Activated B cell treated with CpG ODN at 0.5 μM for 24 hours (primary cell): ENCODE measurements at regions not wholly inside any gene's neighbourhood (a gene's known extent, or its start where the extent isn't known, plus 50 kb on each side); places are given as distances from the start of the nearest gene placed in this dataset.

Source experiments
- ATAC-seq: fragments of 200-7000 bp; cut with Tn5 transposase; one replicate; pipeline ENCODE4 v1.10.0; 2021; ENCODE audit warnings: low read depth, mild to moderate bottlenecking, moderate library complexity
- CTCF ChIA-PET: fragments of 350-600 bp; sonication (Branson Sonifier 250); formaldehyde crosslinking; loops from one replicate; lab custom pipeline; 2021; ENCODE audit warnings: antibody characterized with exemption; lab: Charles Lee
- POLR2A ChIA-PET: fragments of 350-600 bp; sonication (Branson Sonifier 250); formaldehyde crosslinking; loops from one replicate; lab custom pipeline; 2021; ENCODE audit warnings: antibody characterized with exemption; lab: Charles Lee
- DNase-seq: peaks from one replicate; pipeline ENCODE4 v3.0.0; 2022
- H3K27ac Mint-ChIP-seq: one replicate; pipeline ENCODE4 v1.8.0; 2020; ENCODE audit warnings: mixed read lengths
- H3K27me3 Mint-ChIP-seq: one replicate; pipeline ENCODE4 v1.8.0; 2021; ENCODE audit warnings: mixed read lengths
- H3K36me3 Mint-ChIP-seq: one replicate; pipeline ENCODE4 v1.8.0; 2021; ENCODE audit warnings: low read depth, mixed read lengths
- H3K4me1 Mint-ChIP-seq: one replicate; pipeline ENCODE4 v1.8.0; 2021; ENCODE audit warnings: mixed read lengths
- H3K4me3 Mint-ChIP-seq: one replicate; pipeline ENCODE4 v1.8.0; 2020; ENCODE audit warnings: mild to moderate bottlenecking, mixed read lengths
- H3K9me3 Mint-ChIP-seq: one replicate; pipeline ENCODE4 v1.8.0; 2020; ENCODE audit warnings: mixed read lengths
- intact Hi-C: fragments of 100-400 bp; cut with micrococcal nuclease; formaldehyde crosslinking; loops from one replicate; pipeline ENCODE4 v1.15.1; 2024
- TF ChIP-seq, protein P1 (sequence below): fragments of 200-600 bp; IDR thresholded peaks from one replicate; pipeline ENCODE4 v1.8.0; 2022; ENCODE audit warnings: antibody characterized with exemption, mild to moderate bottlenecking

DNA sequence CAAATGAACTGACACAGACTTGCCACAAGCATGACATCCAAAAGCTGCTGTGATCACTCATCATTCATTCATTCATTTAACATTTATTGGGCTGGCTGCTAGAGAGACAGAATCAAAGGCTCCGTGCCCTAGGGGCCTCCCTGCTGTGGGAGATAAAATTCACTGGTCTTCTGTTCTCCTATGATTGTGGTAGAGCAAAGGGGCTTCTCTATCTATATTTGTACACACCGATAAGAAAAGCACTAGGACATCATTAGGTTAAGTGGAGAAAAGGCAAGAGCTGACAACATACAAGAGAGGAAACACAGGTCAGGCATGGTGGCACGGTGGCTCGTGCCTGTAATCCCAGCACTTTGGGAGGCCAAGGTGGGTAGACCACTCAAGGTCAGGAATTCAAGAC lies 847.0 kb downstream of the TYW1 start:
- Mint-ChIP-seq H3K9me3 (peaks cover 9% of the 10 kb centered on the region), H3K4me3 (no peak overlapping the region), H3K4me1 (no peaks in the 10 kb centered on the region), H3K27ac (no peak overlapping the region), H3K36me3 (no peaks in the 10 kb centered on the region), H3K27me3 (no peaks in the 10 kb centered on the region)
- TF ChIP-seq, protein P1, sequence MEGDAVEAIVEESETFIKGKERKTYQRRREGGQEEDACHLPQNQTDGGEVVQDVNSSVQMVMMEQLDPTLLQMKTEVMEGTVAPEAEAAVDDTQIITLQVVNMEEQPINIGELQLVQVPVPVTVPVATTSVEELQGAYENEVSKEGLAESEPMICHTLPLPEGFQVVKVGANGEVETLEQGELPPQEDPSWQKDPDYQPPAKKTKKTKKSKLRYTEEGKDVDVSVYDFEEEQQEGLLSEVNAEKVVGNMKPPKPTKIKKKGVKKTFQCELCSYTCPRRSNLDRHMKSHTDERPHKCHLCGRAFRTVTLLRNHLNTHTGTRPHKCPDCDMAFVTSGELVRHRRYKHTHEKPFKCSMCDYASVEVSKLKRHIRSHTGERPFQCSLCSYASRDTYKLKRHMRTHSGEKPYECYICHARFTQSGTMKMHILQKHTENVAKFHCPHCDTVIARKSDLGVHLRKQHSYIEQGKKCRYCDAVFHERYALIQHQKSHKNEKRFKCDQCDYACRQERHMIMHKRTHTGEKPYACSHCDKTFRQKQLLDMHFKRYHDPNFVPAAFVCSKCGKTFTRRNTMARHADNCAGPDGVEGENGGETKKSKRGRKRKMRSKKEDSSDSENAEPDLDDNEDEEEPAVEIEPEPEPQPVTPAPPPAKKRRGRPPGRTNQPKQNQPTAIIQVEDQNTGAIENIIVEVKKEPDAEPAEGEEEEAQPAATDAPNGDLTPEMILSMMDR = no peak
- POLR2A ChIA-PET = no interaction called here
- DNase-seq (no peak), ATAC-seq (no peak)
- CTCF ChIA-PET = no interaction called here
- intact Hi-C loops = no loop called here

DNA sequence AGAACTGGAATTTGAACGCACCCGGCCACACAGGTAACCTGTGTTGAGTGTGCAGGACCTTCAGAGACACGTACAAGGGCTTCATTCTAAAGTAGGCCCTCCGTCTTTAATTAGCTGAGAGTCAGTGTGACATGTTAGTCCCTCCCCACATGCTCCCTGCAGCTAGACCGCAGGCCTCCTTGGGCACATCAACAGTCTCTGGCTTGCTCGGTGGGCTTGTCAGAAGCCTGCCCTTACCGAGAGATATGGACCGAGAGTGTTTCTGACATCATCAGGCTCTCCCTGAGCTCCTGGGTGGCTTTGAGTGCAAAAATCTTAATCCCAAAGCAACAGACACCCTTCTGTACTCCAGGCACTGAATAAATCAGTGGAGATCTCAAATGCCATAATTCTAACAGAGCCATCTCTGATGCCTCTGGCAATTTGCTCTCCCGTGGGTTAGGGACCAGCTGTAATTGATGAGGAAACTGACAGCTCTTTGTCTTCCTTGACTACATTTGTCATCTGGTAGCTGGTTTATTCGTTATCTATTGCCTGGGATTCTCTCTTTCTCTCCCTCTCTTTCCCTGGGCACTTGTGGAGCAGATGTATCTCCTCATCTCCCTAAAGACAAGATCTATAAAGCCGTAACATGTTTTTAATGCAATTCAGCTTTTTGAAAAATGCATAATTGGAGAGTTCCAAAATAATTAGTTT lies 850.6 kb downstream of the TYW1 start:
- H3K27me3 Mint-ChIP-seq = no peaks in the 10 kb centered on the region
- TF ChIP-seq, protein P1 = no peak
- intact Hi-C loops = no loop called here

DNA sequence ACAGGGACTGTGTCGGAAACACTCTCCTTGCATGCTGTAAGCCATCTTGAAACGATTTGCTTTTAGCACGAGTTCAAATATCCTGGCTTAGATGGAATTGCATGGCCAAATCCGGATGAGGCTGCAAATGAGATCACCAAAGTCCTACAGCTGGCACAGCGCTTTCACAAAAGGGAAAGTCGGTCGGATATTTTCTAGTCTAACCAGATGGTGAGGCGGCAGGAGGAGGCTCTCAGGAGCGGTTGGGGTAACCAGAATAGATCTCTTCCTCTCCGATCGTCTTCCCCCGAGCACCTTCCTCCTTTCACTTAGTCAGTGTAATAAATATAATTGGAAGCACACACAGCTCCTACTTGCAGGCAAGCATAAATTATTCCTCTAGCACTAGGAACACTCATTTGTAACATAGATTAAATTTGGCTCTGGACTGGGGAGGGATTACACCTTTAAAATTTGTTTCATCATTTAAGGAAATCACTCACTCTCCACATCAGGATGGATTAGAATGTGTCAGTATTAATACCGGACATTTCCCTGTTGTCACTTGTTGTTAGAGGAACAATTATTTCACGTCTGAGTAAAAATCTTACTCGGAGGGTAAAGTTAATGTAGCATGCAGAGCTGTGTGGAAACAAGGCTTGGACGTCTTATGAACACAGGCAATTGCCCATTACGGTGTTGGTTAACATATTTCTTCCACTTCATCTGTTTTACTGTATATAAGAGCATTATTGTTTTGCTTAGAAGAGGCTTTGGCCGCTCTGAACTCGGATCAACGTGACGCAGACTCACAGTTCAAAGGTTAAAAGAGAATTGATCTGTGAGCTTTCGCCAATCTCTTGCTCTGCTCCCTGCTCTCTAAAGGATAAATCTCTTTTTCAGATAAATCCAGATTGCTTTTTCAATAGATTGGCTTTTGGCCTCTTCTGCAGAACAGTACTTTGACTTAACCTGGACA lies 857.9 kb downstream of the TYW1 start:
- CTCF ChIA-PET = no interaction called here
- Mint-ChIP-seq H3K4me1 (no peaks in the 10 kb centered on the region), H3K4me3 (no peak overlapping the region), H3K36me3 (no peaks in the 10 kb centered on the region), H3K27ac (no peak overlapping the region), H3K9me3 (peaks cover 7% of the 10 kb centered on the region), H3K27me3 (no peaks in the 10 kb centered on the region)
- TF ChIP-seq, protein P1 = no peak
- DNase-seq = no peak
- no peak for ATAC-seq
- POLR2A ChIA-PET = no interaction called here
- intact Hi-C loops = no loop called here

More for the DNA sequence above, 850.6 kb downstream of the TYW1 start:
- ChIA-PET POLR2A (no interaction called here), CTCF (no interaction called here)
- Mint-ChIP-seq H3K27ac (no peak overlapping the region), H3K4me3 (no peak overlapping the region), H3K9me3 (peaks cover 5% of the 10 kb centered on the region), H3K4me1 (no peaks in the 10 kb centered on the region), H3K36me3 (no peaks in the 10 kb centered on the region)
- ATAC-seq (no peak), DNase-seq (no peak)

DNA sequence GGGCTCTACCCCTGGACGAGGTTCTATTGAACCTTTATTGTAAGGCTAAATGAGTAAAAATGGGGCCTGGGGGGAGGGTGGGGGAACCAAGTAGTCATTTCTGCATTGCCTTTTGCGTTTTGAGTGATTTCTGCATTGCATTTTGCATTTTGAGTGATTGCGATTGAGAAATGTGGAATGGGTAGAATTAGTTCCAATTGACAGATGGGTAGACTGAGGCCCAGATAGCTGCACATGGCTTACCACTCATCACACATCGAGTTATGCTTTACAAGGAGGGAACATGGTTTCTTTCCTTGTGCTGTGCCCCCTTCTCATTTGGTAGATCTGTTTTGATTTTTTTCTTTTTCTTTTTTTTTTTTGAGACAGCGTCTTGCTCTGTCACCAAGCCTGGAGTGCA lies 858.7 kb downstream of the TYW1 start:
- TF ChIP-seq, protein P1 = no peak
- ATAC-seq = no peak
- no peak for DNase-seq
- CTCF ChIA-PET = no interaction called here
- POLR2A ChIA-PET = no interaction called here
- Mint-ChIP-seq H3K27ac (no peak overlapping the region), H3K9me3 (peaks cover 7% of the 10 kb centered on the region), H3K4me1 (no peaks in the 10 kb centered on the region), H3K27me3 (no peaks in the 10 kb centered on the region), H3K4me3 (no peak overlapping the region), H3K36me3 (no peaks in the 10 kb centered on the region)
- intact Hi-C loops = no loop called here

DNA sequence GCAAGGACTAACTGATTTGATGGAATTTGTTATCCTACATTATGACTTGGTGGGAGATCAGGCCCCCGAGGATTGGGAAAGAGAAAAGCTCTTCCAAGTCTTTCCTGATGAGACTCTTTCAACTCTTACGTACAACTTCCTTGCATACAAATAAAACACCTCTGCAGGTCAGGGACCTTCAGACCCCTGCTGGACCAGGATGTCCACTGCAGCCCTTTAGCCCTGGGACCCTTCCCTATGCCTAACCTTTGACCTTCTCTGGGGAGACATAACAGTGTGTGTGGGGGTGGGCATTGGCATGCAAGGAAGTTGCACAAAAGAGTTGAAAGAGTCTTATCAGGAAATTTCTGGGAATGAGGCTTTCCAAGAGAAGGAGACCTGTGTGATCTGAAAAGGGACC lies 859.4 kb downstream of the TYW1 start:
- no peak overlapping the region for H3K4me3 Mint-ChIP-seq
- no peak for DNase-seq
- POLR2A ChIA-PET = no interaction called here
- H3K27ac Mint-ChIP-seq = no peak overlapping the region
- no peak for ATAC-seq
- CTCF ChIA-PET = no interaction called here
- TF ChIP-seq, protein P1 = no peak
- intact Hi-C loops = no loop called here
- H3K9me3 Mint-ChIP-seq = peaks cover 9% of the 10 kb centered on the region
- no peaks in the 10 kb centered on the region for H3K36me3 Mint-ChIP-seq
- H3K27me3 Mint-ChIP-seq = no peaks in the 10 kb centered on the region
- no peaks in the 10 kb centered on the region for H3K4me1 Mint-ChIP-seq
